ENCODE measurements at regions not wholly inside any gene's neighbourhood (a gene's known extent, or its start where the extent isn't known, plus 50 kb on each side); places are given as distances from the start of the nearest gene placed in this dataset.

DNA sequence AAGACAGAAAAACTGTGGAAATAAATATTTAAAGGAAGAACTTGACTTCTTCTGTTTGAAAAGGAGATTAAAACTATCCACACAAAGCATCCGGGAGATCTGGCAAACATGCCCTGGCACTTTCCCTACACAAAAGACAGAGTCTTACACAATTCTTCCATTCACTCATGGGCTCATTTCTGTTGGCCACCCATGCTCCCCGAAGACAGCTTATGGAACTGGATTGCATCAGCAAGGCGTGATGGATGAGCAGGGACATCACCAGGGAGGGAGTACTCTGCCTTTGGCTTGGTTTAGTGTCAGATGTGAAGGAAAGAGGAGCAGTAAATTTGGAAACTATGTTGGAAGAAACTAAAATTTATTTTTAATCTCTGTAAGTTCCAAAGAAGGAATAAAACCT, 379.3 kb downstream of the CD109 start:
- TF ChIP-seq, protein P1, sequence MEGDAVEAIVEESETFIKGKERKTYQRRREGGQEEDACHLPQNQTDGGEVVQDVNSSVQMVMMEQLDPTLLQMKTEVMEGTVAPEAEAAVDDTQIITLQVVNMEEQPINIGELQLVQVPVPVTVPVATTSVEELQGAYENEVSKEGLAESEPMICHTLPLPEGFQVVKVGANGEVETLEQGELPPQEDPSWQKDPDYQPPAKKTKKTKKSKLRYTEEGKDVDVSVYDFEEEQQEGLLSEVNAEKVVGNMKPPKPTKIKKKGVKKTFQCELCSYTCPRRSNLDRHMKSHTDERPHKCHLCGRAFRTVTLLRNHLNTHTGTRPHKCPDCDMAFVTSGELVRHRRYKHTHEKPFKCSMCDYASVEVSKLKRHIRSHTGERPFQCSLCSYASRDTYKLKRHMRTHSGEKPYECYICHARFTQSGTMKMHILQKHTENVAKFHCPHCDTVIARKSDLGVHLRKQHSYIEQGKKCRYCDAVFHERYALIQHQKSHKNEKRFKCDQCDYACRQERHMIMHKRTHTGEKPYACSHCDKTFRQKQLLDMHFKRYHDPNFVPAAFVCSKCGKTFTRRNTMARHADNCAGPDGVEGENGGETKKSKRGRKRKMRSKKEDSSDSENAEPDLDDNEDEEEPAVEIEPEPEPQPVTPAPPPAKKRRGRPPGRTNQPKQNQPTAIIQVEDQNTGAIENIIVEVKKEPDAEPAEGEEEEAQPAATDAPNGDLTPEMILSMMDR (IDR thresholded peaks at IDR 0.05; ENCODE audit: insufficient read depth, low read depth, low read length): no peak
- no peak for TF ChIP-seq EZH2 (IDR thresholded peaks at IDR 0.05; ENCODE audit: insufficient read depth, low read length)

All from astrocyte (in vitro differentiated cells and primary cell).